GM23248 (cell line): ENCODE measurements at regions not wholly inside any gene's neighbourhood (a gene's known extent, or its start where the extent isn't known, plus 50 kb on each side); places are given as distances from the start of the nearest gene placed in this dataset.

Source experiments
- DNase-seq: peaks from one replicate; pipeline ENCODE4 v3.0.0-alpha.2; 2015
- H2AFZ ChIP-seq: fragments of 200-600 bp; sonication (generic); 2 replicates; pipeline ENCODE4 v1.6.1; 2016; ENCODE audit warnings: antibody characterized with exemption
- H3F3A ChIP-seq: fragments of 200-600 bp; sonication (generic); 2 replicates; pipeline ENCODE4 v1.6.1; 2016; ENCODE audit warnings: mild to moderate bottlenecking, antibody characterized with exemption, mixed run types; ENCODE audit not compliant: insufficient read depth
- H3K27ac ChIP-seq: fragments of 200-600 bp; sonication (generic); 2 replicates; pipeline ENCODE4 v1.5.1; 2016; ENCODE audit warnings: mild to moderate bottlenecking
- H3K27me3 ChIP-seq: fragments of 200-600 bp; sonication (generic); replicated peaks from 2 replicates; pipeline ENCODE4 v1.6.1; 2016; ENCODE audit warnings: mild to moderate bottlenecking; ENCODE audit not compliant: insufficient read depth
- H3K36me3 ChIP-seq: fragments of 200-600 bp; sonication (generic); 2 replicates; pipeline ENCODE4 v1.6.1; 2016; ENCODE audit warnings: low read depth, mild to moderate bottlenecking
- H3K4me1 ChIP-seq: fragments of 200-600 bp; sonication (generic); 2 replicates; pipeline ENCODE4 v1.6.1; 2016; ENCODE audit warnings: mild to moderate bottlenecking; ENCODE audit not compliant: insufficient read depth
- H3K4me2 ChIP-seq: fragments of 200-600 bp; sonication (generic); one replicate; pipeline ENCODE4 v1.6.1; 2016; ENCODE audit warnings: mild to moderate bottlenecking; ENCODE audit not compliant: unreplicated experiment
- H3K4me3 ChIP-seq: fragments of 200-600 bp; sonication (generic); 2 replicates; pipeline ENCODE4 v1.5.1; 2016; ENCODE audit warnings: mild to moderate bottlenecking
- H3K79me2 ChIP-seq: fragments of 200-600 bp; sonication (generic); 2 replicates; pipeline ENCODE4 v1.6.1; 2016; ENCODE audit warnings: mild to moderate bottlenecking; ENCODE audit not compliant: insufficient read depth
- H3K9ac ChIP-seq: fragments of 200-600 bp; sonication (generic); 2 replicates; pipeline ENCODE4 v1.6.1; 2016; ENCODE audit warnings: mild to moderate bottlenecking
- H3K9me2 ChIP-seq: fragments of 200-600 bp; sonication (generic); 2 replicates; pipeline ENCODE4 v1.6.1; 2016; ENCODE audit warnings: mixed run types, mild to moderate bottlenecking, moderate library complexity; ENCODE audit not compliant: insufficient read depth
- H3K9me3 ChIP-seq: fragments of 200-600 bp; sonication (generic); one replicate; pipeline ENCODE4 v1.6.1; 2017; ENCODE audit warnings: low read depth
- H4K20me1 ChIP-seq: fragments of 200-600 bp; sonication (generic); 2 replicates; pipeline ENCODE4 v1.6.0; 2016; ENCODE audit not compliant: insufficient read depth
- EZH2 ChIP-seq: fragments of 200-600 bp; sonication (generic); IDR thresholded peaks from 2 replicates; pipeline ENCODE4 v1.6.1; 2018; ENCODE audit warnings: antibody characterized with exemption, mild to moderate bottlenecking; ENCODE audit not compliant: insufficient read depth, poor library complexity, severe bottlenecking
- EZH2phosphoT487 ChIP-seq: fragments of 200-600 bp; sonication (generic); IDR thresholded peaks from 2 replicates; pipeline ENCODE4 v1.6.1; 2018; ENCODE audit warnings: antibody characterized with exemption, moderate library complexity, mild to moderate bottlenecking, low read depth; ENCODE audit not compliant: insufficient read depth
- whole genome bisulfite sequencing, 2 experiments: methylation state at CpG; one replicate each; pipeline ENCODE4 v1.1.6; 2015 to 2017; ENCODE audit warnings: low lambda C conversion rate in 2 of 2, low coverage in 1 of 2; ENCODE audit errors: missing lambda C conversion rate in 2 of 2; 5-methylcytosine and 5-hydroxymethylcytosine counted together
- in situ Hi-C: fragments of 300-500 bp; cut with MboI; formaldehyde crosslinking; loops from 2 replicates; pipeline ENCODE4 v1.15.0; 2020

DNA sequence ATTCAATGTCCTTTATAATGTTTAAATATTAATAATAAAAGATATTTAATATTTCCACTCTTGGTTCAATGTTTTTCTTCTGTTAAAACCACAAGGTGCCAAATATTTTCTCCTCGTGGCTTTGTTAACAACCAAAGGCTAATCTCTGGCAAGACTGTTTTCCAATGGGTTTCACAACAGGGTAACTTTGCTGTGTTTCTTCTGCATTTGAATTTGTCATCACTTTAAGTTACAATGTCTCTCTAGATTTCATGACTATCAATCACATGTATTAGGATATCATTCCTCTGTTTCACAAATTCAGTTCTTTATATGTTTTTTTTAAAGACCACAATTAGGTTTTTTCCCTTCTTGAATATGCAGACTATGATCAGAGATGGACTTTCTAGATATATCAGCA is 469.8 kb upstream of the ACVR2A start:
- Histone ChIP-seq H3K9ac (no peak overlapping the region), H2AFZ (no peak overlapping the region), H3K9me3 (no peaks in the 10 kb centered on the region), H3K27me3 (no peaks in the 10 kb centered on the region), H3F3A (no peaks in the 10 kb centered on the region), H3K27ac (no peak overlapping the region), H3K4me2 (no peak overlapping the region), H3K4me3 (no peak overlapping the region), H3K79me2 (no peaks in the 10 kb centered on the region), H3K4me1 (0 out of 2 replicates have a peak, but pooled peaks cover 4% of the 10 kb centered on the region), H3K36me3 (no peaks in the 10 kb centered on the region), H4K20me1 (no peaks in the 10 kb centered on the region), H3K9me2 (no peaks in the 10 kb centered on the region)
- DNase-seq = no peak
- 6 to 12% methylated on average over 1 of the region's 1 CpG for WGBS, 2 experiments
- in situ Hi-C loops = no loop called here
- no peak for TF ChIP-seq EZH2phosphoT487
- no peak for TF ChIP-seq EZH2

DNA sequence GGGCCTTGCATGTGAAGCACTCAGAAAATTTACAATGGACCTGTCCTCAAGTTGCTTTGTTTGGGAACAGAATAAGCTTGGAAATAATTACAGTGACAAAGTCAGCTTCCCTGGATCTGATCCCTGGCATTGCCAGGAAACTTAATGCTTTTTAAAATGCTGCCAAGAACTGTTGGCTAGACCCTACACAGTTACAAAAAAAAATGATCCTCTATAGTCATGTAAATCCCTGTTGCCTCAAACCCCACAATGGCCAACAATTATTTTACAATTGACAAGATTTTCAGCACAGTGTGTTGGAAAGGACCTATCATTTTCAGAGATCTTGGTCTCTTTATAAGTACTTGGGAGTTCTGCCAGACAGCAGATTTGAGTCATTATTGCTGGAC is 470.4 kb upstream of the ACVR2A start:
- Histone ChIP-seq H3K9me3 (no peaks in the 10 kb centered on the region), H3K4me3 (no peak overlapping the region), H3K9me2 (no peaks in the 10 kb centered on the region), H2AFZ (no peak overlapping the region), H3K4me1 (0 out of 2 replicates have a peak, but pooled peaks cover 4% of the 10 kb centered on the region), H3K27ac (no peak overlapping the region), H3K27me3 (no peaks in the 10 kb centered on the region), H3K9ac (no peak overlapping the region), H3F3A (no peaks in the 10 kb centered on the region), H3K36me3 (no peaks in the 10 kb centered on the region), H3K79me2 (no peaks in the 10 kb centered on the region), H3K4me2 (no peak overlapping the region), H4K20me1 (no peaks in the 10 kb centered on the region)
- in situ Hi-C loops = no loop called here
- DNase-seq = peak; percentile 62
- TF ChIP-seq EZH2phosphoT487 (no peak), EZH2 (no peak)

DNA sequence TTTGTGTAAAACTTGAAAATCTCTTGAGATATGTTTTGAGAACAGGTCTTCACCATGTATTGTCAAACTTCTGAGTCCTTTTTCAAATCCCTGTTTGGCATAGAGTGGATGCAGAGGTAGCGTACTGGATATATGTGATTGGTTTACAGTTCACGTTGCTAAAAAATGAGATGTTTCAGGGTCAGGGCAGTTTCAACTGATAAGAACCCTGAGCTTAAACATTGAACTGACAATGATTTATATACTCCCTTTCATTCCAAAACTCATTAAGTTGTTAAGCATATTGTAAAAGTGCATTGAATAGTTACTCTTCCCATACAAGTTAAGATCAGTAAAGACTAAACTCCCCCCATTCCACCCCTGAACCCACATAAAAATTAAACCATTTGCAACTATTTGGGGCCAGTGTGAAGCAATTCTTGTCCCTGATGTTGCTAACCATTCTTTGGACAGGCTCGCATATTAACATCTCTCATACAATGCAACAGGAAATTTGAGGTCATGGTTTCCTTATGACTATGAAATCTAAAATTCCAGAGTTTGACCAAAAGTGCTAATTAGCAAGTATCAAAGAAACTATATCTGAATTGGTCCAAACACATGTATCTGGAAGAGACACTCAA is 470.9 kb upstream of the ACVR2A start:
- Histone ChIP-seq H3K79me2 (no peaks in the 10 kb centered on the region), H3K9me2 (no peaks in the 10 kb centered on the region), H4K20me1 (no peaks in the 10 kb centered on the region), H3K4me2 (no peak overlapping the region), H3K27ac (no peak overlapping the region), H3K9ac (no peak overlapping the region), H2AFZ (no peak overlapping the region), H3F3A (no peaks in the 10 kb centered on the region), H3K4me1 (0 out of 2 replicates have a peak, but pooled peaks cover 4% of the 10 kb centered on the region), H3K27me3 (no peaks in the 10 kb centered on the region), H3K9me3 (no peaks in the 10 kb centered on the region), H3K4me3 (no peak overlapping the region), H3K36me3 (no peaks in the 10 kb centered on the region)
- no peak for TF ChIP-seq EZH2
- TF ChIP-seq EZH2phosphoT487 = no peak
- peak; percentile 43 for DNase-seq
- WGBS, 2 experiments = 44 to 54% methylated on average over 3 of the region's 3 CpGs
- in situ Hi-C loops = no loop called here

DNA sequence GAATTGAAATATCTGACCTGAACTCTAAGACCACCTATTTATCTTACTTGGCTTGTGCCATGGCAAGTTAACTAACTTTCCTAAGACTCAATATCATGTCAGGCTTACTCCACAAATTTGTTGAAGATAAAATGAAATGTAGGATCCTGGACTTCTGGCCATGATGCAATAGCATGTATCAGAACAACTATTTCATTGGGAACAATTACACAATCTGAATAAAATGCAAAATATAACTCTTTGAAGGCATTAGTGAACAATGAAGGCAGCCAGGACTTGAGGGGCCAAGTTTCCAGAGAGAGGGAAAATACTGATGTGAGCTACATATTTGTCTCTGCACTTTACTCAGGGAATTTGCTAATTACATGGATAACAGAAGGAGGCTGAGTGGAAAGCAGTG is 476.5 kb upstream of the ACVR2A start:
- no peak for TF ChIP-seq EZH2phosphoT487
- TF ChIP-seq EZH2 = no peak
- no peak overlapping the region for H3K4me3 ChIP-seq
- H3K4me2 ChIP-seq = no peak overlapping the region
- H3K9me3 ChIP-seq = no peaks in the 10 kb centered on the region
- no peak overlapping the region for H3K9ac ChIP-seq
- no peaks in the 10 kb centered on the region for H3K9me2 ChIP-seq
- no peaks in the 10 kb centered on the region for H4K20me1 ChIP-seq
- no peaks in the 10 kb centered on the region for H3F3A ChIP-seq
- no peaks in the 10 kb centered on the region for H3K79me2 ChIP-seq
- peak; percentile 32 for DNase-seq
- in situ Hi-C loops = no loop called here
- no peaks in the 10 kb centered on the region for H3K27me3 ChIP-seq
- no peak overlapping the region for H3K27ac ChIP-seq
- no peak overlapping the region for H2AFZ ChIP-seq
- H3K36me3 ChIP-seq = no peaks in the 10 kb centered on the region
- no peaks in the 10 kb centered on the region for H3K4me1 ChIP-seq

DNA sequence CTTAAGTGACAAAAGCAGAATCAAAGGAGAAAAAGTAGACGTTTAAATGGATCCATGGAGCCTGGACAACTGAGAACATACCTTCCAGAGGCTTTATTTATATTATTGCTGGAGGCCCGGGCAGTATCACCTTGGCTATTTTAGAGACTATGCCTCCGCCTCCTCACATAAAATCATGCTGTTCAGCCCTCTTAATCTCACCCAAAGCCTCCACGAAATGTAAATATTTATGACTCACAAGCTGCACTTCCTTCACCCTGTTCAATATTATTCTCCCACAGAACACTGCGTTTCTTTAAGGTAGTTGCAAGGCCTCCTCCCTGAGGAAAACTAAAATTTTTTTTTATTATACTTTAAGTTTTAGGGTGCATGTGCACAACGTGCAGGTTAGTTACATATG is 478.6 kb upstream of the ACVR2A start:
- Histone ChIP-seq H3K79me2 (no peaks in the 10 kb centered on the region), H3K36me3 (no peaks in the 10 kb centered on the region), H3K27me3 (no peaks in the 10 kb centered on the region), H3K4me2 (no peak overlapping the region), H3K4me3 (no peak overlapping the region), H3K27ac (no peak overlapping the region), H3K9ac (no peak overlapping the region), H3F3A (no peaks in the 10 kb centered on the region), H2AFZ (no peak overlapping the region), H4K20me1 (no peaks in the 10 kb centered on the region), H3K9me3 (no peaks in the 10 kb centered on the region), H3K4me1 (no peaks in the 10 kb centered on the region), H3K9me2 (no peaks in the 10 kb centered on the region)
- TF ChIP-seq EZH2 (no peak), EZH2phosphoT487 (no peak)
- WGBS, 2 experiments = 54 to 63% methylated on average over 6 of the region's 6 CpGs
- no peak for DNase-seq
- in situ Hi-C loops = no loop called here
